ENCODE measurements at regions not wholly inside any gene's neighbourhood (a gene's known extent, or its start where the extent isn't known, plus 50 kb on each side); places are given as distances from the start of the nearest gene placed in this dataset.

DNA sequence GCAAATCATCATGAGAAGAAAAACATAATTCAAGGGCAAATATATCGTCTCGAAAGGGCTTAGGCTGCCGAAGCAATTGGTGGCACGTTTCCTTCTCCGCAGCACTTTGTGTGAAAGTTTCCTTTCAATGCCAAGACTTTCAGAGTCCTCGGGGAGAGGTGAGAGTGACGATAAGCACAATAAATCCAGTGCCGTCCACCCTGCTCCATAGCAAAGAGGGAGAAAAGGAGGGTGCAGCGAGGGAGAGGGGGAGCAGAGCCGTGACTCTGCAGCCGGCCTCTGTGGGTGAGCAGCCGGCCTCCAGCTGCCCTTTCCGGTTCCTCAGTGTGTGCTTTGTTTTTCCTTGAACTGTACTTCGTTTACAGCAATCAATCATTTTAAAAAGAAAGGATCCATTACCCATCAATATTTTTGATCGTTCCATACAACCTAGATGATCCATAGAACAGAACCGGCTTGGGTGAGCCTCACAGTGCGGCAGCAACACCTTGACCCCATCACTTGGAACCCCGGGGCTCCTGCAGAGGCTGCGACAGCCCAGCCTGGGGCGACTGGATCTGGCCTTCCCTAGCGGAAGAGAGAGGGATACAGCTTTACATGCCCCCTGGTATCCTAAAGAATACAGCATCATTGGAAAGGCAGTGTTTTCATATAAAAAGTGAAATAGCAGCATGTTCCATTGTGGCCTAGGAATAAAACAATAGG, 247.0 kb upstream of the IRX4 start:
- DNase-seq (ENCODE audit: low read depth): no peak

DNA sequence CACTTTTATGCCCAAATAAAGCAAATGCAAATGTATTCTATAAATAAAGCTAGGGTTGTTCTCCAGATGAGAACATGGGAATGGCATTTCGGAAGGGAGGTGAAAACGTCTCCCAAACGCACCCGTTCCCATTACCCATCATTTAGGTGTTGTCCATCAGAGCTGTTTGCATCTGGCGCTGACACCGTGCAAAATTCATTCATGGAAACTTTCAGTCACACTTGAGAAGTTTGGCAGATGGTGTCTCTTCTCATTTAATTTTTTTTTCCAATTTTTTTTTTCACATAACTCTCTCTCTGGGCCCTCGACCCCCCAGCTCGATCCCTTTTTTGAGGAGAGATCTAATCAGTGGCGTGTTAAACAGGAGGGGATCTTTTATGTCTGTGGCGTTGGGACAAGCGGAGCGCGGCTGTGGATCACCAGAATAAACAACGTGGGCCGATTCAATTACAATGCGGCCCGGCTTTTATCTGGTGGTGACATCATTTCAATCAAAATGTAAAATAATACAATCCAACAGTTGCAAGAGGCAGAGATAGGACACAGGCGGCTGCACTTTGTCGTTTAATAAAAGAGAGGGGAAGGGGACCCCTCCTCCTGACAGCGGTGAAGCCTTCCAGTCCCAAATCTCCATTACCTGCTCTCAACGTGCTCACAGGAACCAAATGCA, 246.1 kb upstream of the IRX4 start:
- no peak for DNase-seq (ENCODE audit: low read depth)

DNA sequence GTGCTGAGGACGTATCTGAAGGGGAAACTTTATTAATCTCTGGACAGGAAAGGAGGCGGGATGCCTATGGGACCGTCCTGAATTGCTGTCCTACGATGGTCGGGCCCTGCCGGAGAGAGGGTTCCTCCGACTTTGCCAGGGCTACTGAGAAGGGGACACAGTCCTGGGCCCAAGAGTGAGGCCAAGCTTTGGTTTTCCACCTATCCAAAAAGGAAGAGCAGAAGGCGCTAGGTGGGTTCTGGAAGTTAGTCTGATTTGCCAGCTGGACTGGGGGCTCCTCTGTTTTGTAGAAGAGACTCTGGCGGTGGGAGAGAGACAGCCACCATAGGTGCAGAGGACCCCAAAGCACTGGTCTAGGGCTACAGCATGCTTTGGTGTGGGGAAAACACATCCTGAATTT, 243.8 kb upstream of the IRX4 start:
- no peak for DNase-seq (ENCODE audit: low read depth)

DNA sequence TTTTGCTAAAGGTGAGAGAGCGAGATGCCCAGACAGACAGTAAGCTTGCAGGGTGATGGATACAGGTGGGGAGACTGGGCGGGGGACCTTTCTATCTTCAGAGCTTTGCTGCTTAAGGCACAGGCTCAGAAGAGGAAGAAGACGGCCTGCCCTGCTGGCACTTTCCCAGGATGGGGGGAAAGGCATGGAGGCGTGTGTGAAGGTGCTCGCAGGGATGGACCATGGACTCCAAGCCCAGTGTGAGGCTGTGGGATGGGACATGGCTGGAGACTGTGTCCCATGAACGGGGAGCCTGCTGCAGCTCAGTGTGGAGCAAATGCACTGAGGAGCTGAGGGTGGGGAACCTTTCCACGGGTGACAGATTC, 243.2 kb upstream of the IRX4 start:
- no peak for DNase-seq (ENCODE audit: low read depth)

DNA sequence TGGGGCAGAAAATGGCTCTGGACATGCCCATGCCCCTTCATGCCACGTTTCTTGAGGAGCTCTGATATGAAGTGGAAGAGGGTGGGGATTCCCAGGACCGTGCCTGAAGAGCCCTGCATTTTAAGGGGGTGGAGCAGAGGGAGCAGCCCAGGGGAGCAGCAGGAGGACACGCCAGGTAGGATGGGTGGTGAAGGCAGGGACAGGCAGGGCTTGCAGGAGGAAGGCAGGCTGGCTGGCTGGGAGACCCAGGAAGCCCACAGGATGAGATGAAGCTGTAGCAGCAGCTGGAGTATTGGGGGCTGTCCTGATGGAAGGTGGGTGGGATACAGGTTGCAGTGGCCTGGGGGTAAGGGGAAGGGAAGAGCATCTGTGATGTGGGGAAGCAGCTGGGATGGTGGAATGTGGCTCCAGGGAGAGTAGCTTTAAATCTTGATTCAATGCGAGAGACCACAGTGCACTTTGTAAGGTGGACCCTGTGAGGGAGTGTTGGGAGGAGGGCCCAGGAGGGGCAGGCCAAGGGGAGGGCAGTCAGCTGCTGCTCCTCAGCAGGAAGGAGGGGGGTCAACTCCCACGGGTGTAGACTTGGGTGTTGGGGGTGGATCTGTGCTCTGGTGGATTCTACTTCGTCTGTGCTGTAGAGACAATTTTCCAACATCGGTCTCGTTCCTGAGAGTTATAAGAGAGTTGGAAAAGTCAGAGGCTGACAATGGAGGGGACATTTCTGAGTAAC, 242.6 kb upstream of the IRX4 start:
- DNase-seq (ENCODE audit: low read depth): no peak

DNA sequence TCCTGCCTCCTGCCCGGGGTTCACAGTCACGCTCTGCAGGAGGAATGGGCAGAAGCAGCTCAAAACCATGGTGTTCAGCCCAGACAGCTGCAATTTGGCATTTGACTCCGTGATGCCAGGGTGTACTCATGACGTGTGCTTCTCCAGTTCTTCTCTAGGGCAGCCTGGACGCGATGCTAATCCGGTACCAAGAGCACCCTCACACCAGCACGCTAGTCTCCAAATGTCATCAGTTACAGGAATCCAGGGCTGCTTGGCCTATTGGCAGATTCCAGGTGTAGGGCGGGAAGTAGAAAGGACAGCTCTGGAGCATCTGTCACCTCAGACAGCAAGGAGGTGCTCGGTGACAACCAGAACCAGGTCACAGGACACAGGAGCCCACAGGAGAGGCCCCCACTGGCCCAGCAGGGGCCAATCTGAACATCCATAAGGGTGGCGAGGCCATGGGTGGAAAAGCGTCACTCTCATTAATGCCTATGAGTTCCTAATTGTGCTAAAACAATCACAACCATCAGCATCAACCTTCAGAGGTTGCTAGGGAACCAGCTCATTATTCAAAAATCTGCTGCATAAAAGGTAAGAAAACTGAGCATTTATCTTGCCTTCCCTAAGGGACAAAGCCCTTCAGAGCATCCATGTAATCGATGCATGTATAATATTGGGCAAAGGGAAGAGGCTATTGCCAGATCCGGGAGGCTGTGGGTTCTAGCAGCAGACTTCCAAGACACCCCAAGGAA, 241.9 kb upstream of the IRX4 start:
- no peak for DNase-seq (ENCODE audit: low read depth)

DNA sequence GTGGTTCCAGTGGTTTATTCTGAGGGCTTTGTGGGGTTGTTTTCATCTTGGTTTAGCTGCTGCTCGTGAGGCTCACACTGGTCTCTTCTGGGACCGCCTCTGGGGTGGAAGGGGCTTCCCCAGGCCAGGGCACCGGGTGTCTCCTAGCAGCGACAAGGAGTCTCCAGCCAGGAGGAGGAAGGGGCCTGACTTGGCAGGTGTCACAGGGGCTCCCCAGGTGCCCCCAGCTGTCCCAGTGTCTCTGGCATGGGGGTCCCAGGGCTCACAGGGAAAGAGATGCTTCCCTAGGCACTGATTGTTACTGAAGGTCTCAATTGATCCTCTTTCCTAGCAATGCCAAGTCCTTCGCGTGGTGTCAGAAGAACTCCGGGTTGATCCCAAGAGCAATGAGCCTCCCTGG, 241.1 kb upstream of the IRX4 start:
- DNase-seq (ENCODE audit: low read depth): no peak

DNA sequence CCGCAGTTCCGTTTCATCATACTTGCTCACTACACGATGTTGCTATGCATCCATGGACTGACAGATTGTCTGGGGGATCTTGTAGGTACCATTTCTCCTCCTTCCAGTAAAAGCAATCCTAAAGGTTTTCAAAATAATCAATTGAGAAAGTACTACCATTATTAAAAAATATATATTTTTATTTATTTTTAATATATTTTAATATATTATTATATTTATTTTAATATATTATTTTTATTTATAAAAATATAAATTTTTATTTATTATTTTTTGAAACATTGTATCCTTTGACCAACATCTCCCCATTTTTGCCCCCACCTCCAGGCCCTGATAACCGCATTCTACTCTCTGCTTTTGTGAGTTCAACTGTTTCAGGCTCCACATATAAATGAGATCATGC, 237.6 kb upstream of the IRX4 start:
- no peak for DNase-seq (ENCODE audit: low read depth)

DNA sequence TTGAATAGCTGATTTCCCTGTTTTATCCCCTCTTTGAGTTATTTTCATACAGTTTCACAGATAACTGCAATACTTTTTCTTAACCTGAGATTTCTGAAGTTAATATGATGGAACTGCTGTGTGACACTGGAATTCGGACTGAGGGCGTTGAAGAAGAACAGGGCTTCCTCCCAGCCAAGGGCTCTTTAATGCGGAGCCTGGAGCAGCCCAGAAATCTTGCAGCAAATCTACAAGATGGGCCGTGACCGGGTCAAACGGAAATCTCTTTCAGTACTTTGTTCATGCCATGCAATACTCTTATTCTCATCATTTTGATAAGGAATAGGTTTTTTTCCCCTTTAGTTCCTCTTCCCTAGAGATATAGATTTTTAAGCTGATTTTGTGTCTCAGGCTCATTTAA, 236.8 kb upstream of the IRX4 start:
- no peak for DNase-seq (ENCODE audit: low read depth)

DNA sequence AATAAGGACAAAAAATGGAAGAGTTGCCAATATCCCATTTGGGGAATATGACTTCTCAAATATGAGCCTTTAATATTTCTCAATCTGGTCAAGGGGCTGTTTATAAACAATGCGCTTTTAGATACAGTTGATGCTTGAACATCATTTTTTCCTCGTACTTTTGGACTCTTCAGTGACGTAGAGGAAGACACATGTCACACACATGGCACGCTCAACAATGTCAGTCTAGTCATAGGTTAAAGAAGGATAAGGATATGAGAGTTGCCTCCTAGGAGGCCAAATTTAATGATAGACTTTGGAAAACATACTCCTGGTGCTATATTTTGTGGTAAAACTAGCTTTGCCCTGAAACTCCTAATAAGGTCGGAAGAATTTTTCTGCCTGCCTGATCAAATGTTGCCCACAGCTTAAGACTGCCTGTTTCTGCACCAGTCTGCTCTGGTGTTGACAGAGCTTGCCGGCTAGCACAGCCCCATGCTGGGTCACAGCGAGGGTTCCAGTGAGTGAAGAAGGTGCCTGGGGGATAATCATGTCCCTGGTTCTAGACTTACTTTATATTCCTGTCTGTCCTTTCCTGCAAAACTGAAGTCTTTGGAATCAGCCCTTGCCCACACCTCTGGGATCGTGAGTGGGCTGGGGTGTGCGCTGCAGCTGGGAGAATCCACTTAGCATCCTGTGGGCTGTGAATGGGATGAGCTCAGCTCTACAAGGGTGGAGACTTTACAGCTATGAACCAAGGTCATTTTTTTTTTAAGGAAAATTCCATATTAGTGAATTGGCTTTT, 230.8 kb upstream of the IRX4 start:
- no peak for DNase-seq (ENCODE audit: low read depth)

DNA sequence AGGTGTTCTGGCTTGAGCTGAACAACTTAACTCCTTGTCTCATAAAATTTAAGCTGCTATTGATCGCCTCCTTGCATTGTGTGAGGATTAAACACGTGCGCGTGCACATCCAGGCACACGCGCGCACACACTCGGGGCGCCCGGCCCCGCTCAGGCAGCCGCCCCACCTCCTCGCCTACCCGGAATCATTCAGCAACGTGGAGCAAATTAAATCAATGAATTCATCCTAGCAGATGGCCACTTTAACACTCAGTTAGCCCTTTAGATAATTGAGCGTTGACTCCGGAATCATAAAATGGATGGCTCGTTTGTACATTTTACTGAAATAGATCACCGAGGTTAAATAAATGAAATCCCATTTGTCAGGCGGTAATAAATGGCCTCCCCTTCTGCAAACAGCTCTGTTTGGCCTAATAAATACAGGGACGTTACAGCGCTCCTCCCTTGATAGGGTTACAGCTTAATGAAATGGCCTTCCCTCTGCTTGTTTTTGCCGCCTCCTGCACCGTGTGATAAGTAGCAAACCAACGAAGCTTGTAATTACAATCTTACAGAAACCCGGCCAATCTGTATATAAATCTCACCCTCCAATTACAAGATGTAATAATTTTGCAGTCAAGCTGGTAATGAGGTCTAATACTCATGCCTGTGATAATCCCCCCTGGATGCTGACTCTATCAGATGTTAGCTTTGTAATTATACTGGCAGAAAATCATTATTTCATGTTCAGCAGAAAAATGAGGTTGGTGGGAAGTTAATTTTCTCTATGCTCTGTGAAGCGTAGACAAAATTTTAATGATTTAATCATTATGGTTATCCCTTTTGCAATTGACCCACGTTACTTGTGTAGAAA, 229.7 kb upstream of the IRX4 start:
- DNase-seq (ENCODE audit: low read depth): no peak

DNA sequence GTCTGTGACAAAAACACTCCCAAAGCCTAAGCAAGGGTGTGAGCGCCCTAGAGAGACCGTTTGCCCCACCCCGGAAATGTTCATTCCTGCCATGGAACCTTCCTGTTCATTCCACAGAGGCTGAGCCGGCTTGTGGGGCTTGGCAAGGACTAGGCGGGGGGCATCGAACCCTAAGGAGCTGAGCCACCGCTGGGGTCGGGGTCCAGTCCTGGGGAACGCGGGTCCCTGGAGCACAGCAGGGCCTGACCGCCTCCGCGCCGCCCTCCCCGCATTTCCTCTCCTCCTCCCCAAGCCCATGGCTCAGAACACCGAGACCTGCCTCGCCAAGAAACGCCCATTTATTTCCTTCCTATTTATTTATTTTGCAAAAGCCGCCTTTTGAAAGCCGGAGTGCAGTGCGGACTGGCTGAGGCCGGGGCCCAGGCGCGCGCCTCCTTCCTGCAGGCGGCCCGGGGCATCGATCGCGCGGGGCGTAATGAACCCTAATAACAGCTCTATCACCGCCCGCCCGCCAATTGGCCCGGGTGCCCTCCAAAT, 228.9 kb upstream of the IRX4 start:
- no peak for DNase-seq (ENCODE audit: low read depth)

DNA sequence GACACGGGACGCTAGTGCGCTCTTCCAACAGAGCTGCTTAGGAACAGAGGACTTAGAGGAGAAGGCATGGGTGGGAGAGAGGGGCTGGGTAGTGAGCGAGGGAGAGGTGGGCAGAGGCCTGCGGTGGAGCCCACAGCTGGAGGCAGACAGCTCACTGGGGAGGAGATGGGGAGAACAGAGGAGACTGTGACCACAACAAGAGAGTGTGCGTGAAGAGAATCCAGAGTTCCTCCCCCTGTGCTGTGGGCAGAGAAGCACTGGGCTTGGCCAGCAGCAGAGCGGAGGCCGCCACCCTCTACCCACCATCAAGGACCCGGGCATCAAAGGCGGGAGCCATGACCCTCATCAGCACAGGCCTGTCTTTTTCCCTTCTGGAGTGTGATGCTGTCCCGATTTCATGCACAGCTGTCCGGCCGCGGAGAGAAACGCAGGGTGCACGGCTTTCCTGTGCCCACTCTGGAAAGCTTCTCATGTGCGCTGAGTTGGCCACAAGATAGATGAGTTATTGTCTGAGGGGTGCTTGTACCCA, 228.3 kb upstream of the IRX4 start:
- no peak for DNase-seq (ENCODE audit: low read depth)

DNA sequence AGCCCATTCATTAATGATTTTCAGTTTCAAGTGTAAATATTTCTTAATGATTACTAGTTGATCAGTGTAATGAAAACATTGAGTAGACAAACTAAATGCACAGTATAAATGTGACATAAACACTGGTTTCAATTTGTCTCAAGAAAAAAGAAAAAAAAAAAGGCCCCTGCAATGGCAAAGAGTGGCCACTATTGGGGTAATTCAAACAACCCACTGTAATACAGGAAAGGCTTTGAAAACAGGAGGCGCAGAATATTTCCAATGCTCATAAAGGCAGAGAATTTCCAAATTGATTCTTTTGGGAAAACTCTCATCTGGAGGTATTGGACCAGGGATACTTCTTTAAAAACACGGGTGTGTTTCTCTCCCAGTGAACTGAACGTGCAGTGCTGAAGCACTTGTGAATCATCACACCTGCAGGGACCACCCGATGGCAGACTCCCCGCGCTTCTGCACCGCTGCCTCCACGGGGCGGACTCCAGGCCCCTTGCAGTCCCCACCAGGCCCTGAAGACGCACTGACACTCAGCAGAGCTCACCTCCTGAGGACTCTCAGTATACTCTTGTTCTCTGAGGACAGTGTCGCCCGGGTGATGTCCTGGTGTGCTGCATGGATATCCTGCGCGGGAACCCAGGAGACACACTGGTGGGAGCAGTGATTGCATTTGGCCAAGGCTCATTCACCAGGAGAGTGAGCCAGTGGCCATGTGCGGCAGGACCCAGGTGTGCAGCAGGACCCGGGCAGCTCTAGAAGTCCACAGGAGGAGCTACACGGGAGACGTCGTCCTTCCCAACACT, 227.6 kb upstream of the IRX4 start:
- DNase-seq (ENCODE audit: low read depth): no peak

DNA sequence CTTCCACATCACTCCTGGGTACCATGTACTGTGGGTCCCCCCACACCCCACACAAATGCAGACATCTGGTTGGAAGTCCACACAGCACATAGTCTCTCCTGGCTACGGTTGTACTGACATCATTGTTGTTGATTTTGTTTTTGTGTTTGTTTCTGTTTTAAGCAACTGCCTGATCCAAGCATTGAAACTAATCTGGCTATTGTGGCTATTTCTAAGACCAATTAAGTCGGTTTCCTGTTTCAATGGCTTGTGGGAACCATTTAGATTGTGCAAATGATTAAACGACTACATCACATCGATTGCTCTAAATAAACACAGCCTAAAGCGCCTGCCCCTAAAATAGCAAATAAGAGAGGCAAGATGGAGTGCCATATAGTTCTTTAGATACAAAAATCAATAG, 226.8 kb upstream of the IRX4 start:
- DNase-seq (ENCODE audit: low read depth): no peak

DNA sequence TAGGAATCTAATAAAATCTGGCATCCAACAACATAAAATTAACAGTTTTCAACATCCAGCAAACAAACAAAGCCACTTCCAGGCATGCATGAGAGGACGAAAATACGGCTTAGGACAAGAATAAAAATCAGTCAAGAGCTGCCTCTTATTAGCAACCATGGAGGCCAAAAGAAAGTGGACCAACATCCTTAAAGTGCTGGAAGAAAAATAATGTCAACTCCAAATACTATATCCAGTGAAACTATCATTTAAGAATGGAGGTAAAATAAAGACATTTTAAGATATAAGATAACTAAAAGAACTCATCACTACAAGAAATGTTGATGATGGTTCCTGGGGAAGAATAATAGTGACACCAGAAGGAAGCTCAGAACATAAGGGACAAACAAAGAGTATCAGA, 224.0 kb upstream of the IRX4 start:
- DNase-seq (ENCODE audit: low read depth): no peak

DNA sequence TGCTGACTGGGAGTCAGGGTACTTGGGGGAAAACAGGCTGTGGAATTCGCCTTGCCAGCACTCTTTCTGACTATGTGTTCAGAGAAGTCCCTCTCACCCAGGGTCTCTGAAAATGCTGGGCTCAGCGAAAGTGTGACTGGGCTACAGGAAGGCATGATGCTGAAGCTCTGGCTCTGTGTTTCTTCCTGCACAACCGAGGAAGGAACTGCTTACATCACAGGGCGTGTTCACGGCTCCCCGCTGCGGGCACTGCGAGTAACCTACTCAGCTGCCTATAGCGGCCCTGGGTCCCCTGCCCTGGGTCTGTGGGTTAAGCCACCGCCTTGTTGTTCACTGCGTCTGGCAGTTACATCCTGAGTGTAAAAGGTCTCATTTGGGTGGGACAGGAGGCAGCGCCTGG, 222.4 kb upstream of the IRX4 start:
- no peak for DNase-seq (ENCODE audit: low read depth)

DNA sequence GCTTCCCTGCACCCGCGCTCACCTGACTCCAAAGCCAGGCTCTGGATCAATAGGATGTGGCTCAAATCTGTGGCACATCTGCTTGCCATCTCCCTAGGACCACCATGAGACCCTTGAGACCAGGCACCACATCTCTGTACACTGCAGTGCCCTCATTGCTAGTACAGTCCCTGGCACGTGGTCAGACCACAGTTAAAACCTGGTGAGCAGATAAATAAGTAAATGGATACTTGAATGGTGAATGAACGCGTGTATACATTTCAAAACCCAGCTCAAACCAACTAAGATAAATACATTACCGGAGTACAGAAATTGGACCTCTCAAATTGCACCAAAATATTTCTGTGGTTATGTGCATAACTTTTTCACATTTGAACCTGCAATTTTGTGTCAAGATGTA, 221.2 kb upstream of the IRX4 start:
- no peak for DNase-seq (ENCODE audit: low read depth)
